ES-I3 (cell line): ENCODE measurements at regions not wholly inside any gene's neighbourhood (a gene's known extent, or its start where the extent isn't known, plus 50 kb on each side); places are given as distances from the start of the nearest gene placed in this dataset.

Experiments
- H3K36me3 ChIP-seq: 2 replicates; pipeline ENCODE4 v1.6.1; 2013; ENCODE audit warnings: mild to moderate bottlenecking, low read length, control low read depth, moderate library complexity; ENCODE audit not compliant: insufficient read depth
- H3K4me1 ChIP-seq: 2 replicates; pipeline ENCODE4 v1.6.1; 2013; ENCODE audit warnings: mild to moderate bottlenecking, control low read depth, low read length; ENCODE audit not compliant: insufficient read depth
- H3K9ac ChIP-seq: 2 replicates; pipeline ENCODE4 v1.6.1; 2013; ENCODE audit warnings: low read depth, mild to moderate bottlenecking, low read length, moderate library complexity
- H3K9me3 ChIP-seq: 2 replicates; pipeline ENCODE4 v1.6.1; 2013; ENCODE audit warnings: mild to moderate bottlenecking, low read length, moderate library complexity; ENCODE audit not compliant: control insufficient read depth, insufficient read depth

DNA sequence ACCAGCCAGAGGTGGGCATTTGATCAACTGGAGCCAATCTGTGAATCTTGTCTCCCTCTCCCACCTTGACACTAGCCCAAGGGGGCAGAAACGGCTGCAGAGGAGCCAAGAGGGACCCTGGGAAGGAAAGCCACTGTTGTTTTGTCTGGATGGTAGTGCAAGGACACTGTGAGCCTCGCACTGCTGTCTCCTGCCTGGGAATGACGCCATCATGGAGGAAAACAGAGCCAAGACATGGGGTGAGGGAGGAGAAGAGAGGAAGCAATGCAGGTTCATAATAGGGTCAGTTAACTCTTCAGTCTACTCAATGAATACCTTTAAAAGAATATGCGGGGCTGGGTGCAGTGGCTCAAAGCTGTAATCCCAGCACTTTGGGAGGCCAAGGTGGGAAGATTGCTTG lies 231.1 kb upstream of the AGAP1 start:
- H3K9me3 ChIP-seq: peaks cover 4% of the 10 kb centered on the region
- H3K9ac ChIP-seq: no peak overlapping the region
- no peaks in the 10 kb centered on the region for H3K36me3 ChIP-seq
- no peaks in the 10 kb centered on the region; the same call in 1 of the 2 replicates for H3K4me1 ChIP-seq

GRCh38 chr2:235263205-235264120 lies 230.4 kb upstream of the AGAP1 start:
- H3K9ac ChIP-seq: no peak overlapping the region; the same call in 1 of the 2 replicates
- 0 out of 2 replicates have a peak, but pooled peaks cover 4% of the 10 kb centered on the region for H3K9me3 ChIP-seq
- no peaks in the 10 kb centered on the region for H3K36me3 ChIP-seq
- H3K4me1 ChIP-seq: peaks cover 4% of the 10 kb centered on the region

DNA sequence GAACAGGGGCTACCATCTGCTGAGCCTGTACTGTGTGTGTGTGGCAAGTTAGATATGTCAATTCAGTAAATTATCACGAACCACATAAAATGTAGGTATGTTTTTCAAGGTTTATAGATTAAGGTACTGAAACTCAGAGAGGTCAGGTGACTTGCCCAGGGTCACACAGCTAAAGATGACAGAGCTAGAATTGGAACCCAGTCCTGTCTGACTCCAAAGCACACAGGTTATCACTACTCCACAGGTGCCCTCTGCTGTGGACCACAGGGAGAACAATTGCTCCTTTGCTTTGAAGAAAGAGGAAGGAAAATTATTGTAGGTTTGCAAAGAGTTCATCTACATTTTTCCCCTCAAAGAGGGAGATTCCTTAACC lies 229.7 kb upstream of the AGAP1 start:
- Histone ChIP-seq H3K9ac (no peak overlapping the region), H3K36me3 (no peaks in the 10 kb centered on the region), H3K4me1 (peaks cover 8% of the 10 kb centered on the region), H3K9me3 (0 out of 2 replicates have a peak, but pooled peaks cover 4% of the 10 kb centered on the region)

DNA sequence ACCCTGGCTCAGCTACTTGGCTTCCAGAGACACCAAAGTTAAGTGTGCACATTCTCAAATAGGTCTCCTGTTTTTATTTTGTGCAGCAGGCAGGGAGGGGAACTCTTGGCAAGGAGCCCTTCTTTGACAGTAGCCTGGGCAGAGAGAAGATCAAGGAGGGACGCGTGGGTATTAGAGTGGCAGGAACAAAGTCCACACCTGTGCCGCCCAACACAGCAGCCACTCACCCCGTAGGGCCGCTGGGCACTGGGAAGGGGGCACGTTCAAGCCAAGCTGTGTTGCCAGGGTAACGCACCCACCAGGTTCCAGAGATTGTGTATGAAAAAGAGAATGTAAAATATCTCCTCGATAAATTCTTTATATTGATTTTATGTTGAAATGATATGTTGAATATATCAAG lies 229.3 kb upstream of the AGAP1 start:
- H3K9ac ChIP-seq: no peak overlapping the region
- 0 out of 2 replicates have a peak, but pooled peaks cover 4% of the 10 kb centered on the region for H3K9me3 ChIP-seq
- no peaks in the 10 kb centered on the region for H3K36me3 ChIP-seq
- peaks cover 8% of the 10 kb centered on the region for H3K4me1 ChIP-seq

DNA sequence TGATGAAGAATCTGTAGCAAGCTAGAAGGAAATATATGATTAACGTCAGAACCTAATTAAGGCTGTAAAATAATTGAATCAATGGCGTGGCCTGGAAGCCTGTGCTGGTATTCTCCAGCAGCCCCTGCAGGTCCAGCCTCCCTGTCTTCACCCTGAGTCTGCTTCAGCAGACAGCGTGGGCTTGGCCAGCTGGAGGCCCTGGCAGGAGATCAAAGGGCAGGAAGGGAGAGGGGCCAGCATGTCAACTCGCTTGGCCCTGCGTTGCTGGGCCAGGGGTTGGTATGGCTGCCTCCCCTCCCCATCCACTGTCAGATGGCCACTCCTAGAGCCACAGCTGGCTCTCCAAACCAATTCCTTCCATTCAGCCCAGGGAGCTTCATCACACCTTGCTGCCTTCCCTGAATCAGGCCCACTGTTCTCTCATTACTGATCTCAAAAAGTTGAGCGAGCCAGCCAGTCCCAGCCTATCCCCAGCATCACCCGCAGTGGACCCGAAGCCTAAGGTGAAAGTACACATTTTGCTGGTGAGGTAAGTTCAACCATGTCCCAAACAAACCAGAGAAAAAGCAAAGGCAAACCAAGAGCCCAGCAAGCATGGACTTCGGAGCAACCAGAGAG lies 228.4 kb upstream of the AGAP1 start:
- H3K9me3 ChIP-seq: 0 out of 2 replicates have a peak, but pooled peaks cover 4% of the 10 kb centered on the region
- no peak overlapping the region for H3K9ac ChIP-seq
- no peaks in the 10 kb centered on the region for H3K36me3 ChIP-seq
- peaks cover 8% of the 10 kb centered on the region for H3K4me1 ChIP-seq

DNA sequence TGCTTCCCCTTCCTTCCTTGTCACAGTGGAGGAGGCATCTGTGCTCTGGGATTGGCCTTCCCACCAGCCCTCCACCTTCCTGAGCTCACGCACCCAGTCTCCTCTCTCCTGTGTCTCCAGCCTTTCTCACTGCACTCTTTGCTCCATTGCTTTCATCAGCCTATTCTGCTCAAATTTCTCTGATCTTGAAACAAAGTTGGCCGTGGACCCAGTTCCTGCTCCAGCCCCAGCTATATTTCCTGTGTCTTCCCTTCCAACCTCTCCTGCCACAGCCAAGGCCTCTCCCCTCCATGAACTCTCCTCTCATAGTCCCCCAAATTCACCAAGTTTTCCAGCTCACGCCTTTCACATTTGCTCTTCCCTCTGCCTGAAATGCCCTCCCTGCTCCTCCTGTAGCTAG lies 226.6 kb upstream of the AGAP1 start:
- Histone ChIP-seq H3K9ac (no peak overlapping the region), H3K36me3 (no peaks in the 10 kb centered on the region), H3K4me1 (peaks cover 8% of the 10 kb centered on the region), H3K9me3 (no peaks in the 10 kb centered on the region)

DNA sequence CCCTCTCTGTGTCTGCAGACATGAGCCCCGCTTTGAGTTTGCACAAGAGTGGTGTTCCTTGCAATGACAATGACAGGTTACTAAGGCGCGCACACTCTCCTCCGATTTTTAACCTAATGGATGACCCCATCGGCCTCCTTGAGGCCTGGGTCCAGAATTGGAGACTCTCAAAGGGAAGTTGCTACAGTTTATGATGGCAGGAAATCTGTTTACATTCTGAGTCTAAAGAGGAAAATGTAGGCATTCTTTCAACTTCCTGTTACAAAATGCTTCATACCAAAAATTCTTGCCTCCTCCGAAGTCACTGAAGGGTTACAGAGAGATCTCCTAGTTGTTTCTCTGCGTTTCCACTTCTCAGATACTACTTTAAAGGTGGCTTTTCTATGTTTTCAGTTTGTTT lies 225.3 kb upstream of the AGAP1 start:
- Histone ChIP-seq H3K4me1 (peaks cover 8% of the 10 kb centered on the region), H3K9me3 (no peaks in the 10 kb centered on the region), H3K9ac (no peak overlapping the region), H3K36me3 (no peaks in the 10 kb centered on the region)

GRCh38 chr2:235270291-235270690 lies 223.6 kb upstream of the AGAP1 start:
- no peak overlapping the region for H3K9ac ChIP-seq
- no peaks in the 10 kb centered on the region for H3K36me3 ChIP-seq
- no peaks in the 10 kb centered on the region for H3K9me3 ChIP-seq
- peaks cover 8% of the 10 kb centered on the region; the same call in 1 of the 2 replicates for H3K4me1 ChIP-seq

GRCh38 chr2:235270956-235271355 lies 222.9 kb upstream of the AGAP1 start:
- H3K4me1 ChIP-seq: peaks cover 8% of the 10 kb centered on the region; the same call in 1 of the 2 replicates
- H3K9ac ChIP-seq: no peak overlapping the region
- H3K9me3 ChIP-seq: no peaks in the 10 kb centered on the region
- no peaks in the 10 kb centered on the region for H3K36me3 ChIP-seq

DNA sequence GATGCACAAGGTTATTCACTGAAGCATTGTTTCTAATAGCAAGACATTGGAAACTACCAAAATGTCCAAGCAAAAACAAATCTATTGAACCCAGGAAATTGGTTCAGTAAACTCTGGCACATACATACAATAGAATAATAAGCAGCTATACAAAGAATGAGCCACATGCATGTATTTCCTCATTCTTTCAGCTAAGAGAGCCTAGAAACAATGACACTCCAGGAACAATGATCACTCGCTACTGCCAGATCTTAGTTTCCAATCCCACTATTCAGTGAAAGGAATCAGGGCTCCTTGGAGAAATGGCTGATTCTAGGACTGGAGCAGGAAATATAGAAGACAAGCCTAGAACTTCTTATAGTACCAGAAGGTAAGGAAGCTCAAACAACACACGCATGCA lies 221.9 kb upstream of the AGAP1 start:
- Histone ChIP-seq H3K9ac (no peak overlapping the region), H3K36me3 (no peaks in the 10 kb centered on the region), H3K4me1 (peaks cover 8% of the 10 kb centered on the region; the same call in 1 of the 2 replicates), H3K9me3 (no peaks in the 10 kb centered on the region)

DNA sequence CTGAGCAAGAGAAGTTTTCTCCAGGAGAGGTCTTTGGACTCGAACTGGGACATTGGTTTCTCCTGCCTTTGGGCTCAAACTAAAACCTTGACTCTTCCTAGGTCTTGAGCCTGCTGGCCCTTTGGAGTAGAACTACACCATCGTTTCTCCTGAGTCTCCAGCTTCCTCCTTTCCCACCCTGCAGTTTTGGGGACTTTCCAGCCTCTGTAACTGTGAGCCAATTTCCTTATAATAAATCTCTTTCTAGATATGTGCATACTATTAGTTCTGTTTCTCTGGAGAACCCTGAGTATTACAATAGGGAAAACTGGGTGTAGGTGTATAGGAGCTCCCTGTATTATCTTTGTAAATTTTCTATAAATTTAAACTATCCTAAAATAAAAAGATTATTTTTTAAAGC lies 219.8 kb upstream of the AGAP1 start:
- Histone ChIP-seq H3K9me3 (no peaks in the 10 kb centered on the region), H3K4me1 (no peaks in the 10 kb centered on the region), H3K36me3 (no peaks in the 10 kb centered on the region), H3K9ac (no peak overlapping the region)

DNA sequence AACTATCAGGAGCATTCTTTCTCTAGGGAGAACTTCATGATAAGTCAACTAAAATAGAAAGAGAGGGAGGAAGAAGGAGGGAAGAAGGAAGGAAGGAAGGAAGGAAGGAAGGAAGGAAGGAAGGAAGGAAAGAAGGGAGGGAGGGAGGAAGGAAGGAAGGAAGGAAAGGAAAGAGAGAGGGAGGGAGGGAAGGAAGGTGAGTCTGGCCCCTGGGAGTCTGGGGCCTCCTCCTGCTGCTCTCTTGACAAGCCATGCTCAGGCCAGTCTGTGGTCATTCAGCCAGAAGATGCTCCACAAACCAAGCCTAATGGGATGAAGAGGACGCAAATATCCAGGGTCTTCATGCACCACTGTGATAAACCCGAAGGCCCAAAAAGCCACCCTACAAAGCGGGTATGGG lies 216.4 kb upstream of the AGAP1 start:
- Histone ChIP-seq H3K9me3 (no peaks in the 10 kb centered on the region; the same call in 1 of the 2 replicates), H3K36me3 (no peaks in the 10 kb centered on the region), H3K9ac (no peak overlapping the region), H3K4me1 (no peaks in the 10 kb centered on the region)

DNA sequence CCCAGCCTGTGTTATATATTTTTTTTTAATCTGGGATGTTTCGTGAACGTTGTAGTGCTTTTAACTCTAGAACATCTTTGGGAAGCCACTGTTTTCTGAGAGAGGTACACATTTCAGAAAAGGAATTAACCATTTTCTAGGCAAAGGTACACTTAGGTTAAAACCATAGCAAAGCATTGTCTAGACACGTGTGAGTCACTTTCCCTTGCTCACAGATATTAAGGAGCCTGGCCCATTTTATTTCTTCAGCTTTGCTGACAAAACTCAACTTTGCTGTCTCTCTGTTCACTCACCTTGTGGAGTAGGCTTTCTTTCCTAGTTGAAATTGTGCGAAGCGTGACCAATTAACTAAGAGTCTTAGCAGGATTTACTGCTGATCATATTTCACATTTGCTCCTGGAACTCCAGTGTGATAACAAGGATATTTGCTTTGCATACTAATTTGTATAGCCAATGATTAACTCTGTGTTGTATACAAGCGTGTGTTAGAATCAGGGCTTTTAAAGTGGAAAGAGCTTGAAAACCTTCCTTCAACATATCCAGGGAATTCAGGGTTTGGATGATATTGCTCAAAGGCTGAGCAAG lies 215.0 kb upstream of the AGAP1 start:
- Histone ChIP-seq H3K9ac (no peak overlapping the region), H3K36me3 (no peaks in the 10 kb centered on the region), H3K4me1 (no peaks in the 10 kb centered on the region), H3K9me3 (no peaks in the 10 kb centered on the region; the same call in 1 of the 2 replicates)

- no peaks in the 10 kb centered on the region; the same call in 1 of the 2 replicates for H3K9me3 ChIP-seq
- no peaks in the 10 kb centered on the region for H3K4me1 ChIP-seq
- no peak overlapping the region for H3K9ac ChIP-seq
- H3K36me3 ChIP-seq: no peaks in the 10 kb centered on the region
Measured at GRCh38 chr2:235279965-235280364, 213.9 kb upstream of the AGAP1 start.
